Skeletal muscle satellite cell (primary cell): ENCODE measurements at regions not wholly inside any gene's neighbourhood (a gene's known extent, or its start where the extent isn't known, plus 50 kb on each side); places are given as distances from the start of the nearest gene placed in this dataset.

ENCODE experiments used
- H3K27me3 ChIP-seq: 2 replicates; pipeline ENCODE4 v1.7.0; 2013; ENCODE audit warnings: low read length; ENCODE audit not compliant: control insufficient read depth, insufficient read depth
- H3K36me3 ChIP-seq: 2 replicates; pipeline ENCODE4 v1.7.0; 2013; ENCODE audit warnings: mild to moderate bottlenecking, control low read depth, low read length; ENCODE audit not compliant: insufficient read depth
- H3K4me1 ChIP-seq: 2 replicates; pipeline ENCODE4 v1.7.0; 2013; ENCODE audit warnings: low read length; ENCODE audit not compliant: control insufficient read depth, insufficient read depth
- H3K4me2 ChIP-seq: 2 replicates; pipeline ENCODE4 v1.7.0; 2013; ENCODE audit warnings: mild to moderate bottlenecking, low read length
- H3K4me3 ChIP-seq: 2 replicates; pipeline ENCODE4 v1.7.0; 2013; ENCODE audit warnings: low read length
- H3K9ac ChIP-seq: 2 replicates; pipeline ENCODE4 v1.7.0; 2013; ENCODE audit warnings: mild to moderate bottlenecking, low read depth, low read length, moderate library complexity
- H3K9me3 ChIP-seq: replicated peaks from 2 replicates; pipeline ENCODE4 v1.7.0; 2013; ENCODE audit warnings: mild to moderate bottlenecking, control low read depth, low read length

GRCh38 chr6:103979308-103979707, 880.4 kb downstream of the HACE1 start:
- Histone ChIP-seq H3K4me3 (no peak overlapping the region), H3K4me1 (no peaks in the 10 kb centered on the region), H3K27me3 (no peaks in the 10 kb centered on the region), H3K36me3 (no peaks in the 10 kb centered on the region), H3K9ac (no peak overlapping the region), H3K9me3 (peaks cover 7% of the 10 kb centered on the region), H3K4me2 (no peak overlapping the region)

DNA sequence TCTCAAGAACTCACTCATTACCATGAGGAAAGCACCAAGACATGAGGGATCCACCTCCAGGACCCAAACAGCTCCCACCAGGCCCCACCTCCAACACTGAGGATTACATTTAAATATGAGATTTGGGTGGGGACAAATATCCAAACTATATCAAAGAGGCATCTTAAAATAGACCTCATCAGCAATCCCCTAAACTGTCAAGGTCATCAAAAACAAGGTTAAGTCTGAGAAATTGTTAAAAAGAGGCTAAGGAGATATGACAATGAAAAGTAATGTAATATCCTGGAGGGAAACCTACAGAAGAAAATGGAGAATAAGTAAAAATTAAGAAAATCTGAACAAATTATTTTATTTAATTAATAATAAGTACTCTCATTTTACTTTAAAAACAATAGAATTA, 922.3 kb downstream of the HACE1 start:
- H3K4me3 ChIP-seq: no peak overlapping the region
- no peak overlapping the region for H3K9ac ChIP-seq
- H3K4me1 ChIP-seq: no peaks in the 10 kb centered on the region
- no peaks in the 10 kb centered on the region for H3K27me3 ChIP-seq
- H3K36me3 ChIP-seq: no peaks in the 10 kb centered on the region
- H3K4me2 ChIP-seq: no peak overlapping the region
- H3K9me3 ChIP-seq: peaks cover 7% of the 10 kb centered on the region

GRCh38 chr6:103925317-103925716, 934.4 kb downstream of the HACE1 start:
- Histone ChIP-seq H3K9ac (no peak overlapping the region), H3K4me3 (no peak overlapping the region), H3K4me1 (no peaks in the 10 kb centered on the region), H3K36me3 (no peaks in the 10 kb centered on the region), H3K4me2 (no peak overlapping the region), H3K9me3 (no peaks in the 10 kb centered on the region), H3K27me3 (no peaks in the 10 kb centered on the region)

DNA sequence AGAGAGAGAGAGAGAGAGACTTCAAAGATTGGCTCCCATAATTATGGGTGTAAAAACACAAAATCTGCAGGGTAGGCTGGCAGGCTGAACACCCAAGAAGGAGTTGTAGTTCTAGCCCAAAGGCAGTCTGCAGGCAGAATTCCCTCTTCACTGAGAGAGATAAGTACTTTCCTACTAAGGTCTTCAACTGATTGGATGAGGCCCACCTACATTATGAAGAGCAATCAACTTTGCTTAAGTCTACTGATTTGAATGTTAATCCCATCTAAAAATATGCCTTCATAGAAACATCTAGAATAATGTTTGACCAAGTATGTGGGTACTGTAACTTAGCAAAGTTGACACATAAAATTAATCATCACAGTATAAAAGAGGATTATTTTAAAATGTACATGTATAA, 949.7 kb downstream of the HACE1 start:
- no peak overlapping the region for H3K9ac ChIP-seq
- H3K36me3 ChIP-seq: no peaks in the 10 kb centered on the region
- H3K4me3 ChIP-seq: no peak overlapping the region
- H3K27me3 ChIP-seq: no peaks in the 10 kb centered on the region
- H3K4me1 ChIP-seq: no peaks in the 10 kb centered on the region
- no peak overlapping the region for H3K4me2 ChIP-seq
- no peaks in the 10 kb centered on the region for H3K9me3 ChIP-seq

GRCh38 chr6:103908898-103909297, 950.8 kb downstream of the HACE1 start:
- Histone ChIP-seq H3K36me3 (no peaks in the 10 kb centered on the region), H3K4me3 (no peak overlapping the region), H3K4me1 (no peaks in the 10 kb centered on the region), H3K9ac (no peak overlapping the region), H3K27me3 (no peaks in the 10 kb centered on the region), H3K9me3 (no peaks in the 10 kb centered on the region), H3K4me2 (no peak overlapping the region)

DNA sequence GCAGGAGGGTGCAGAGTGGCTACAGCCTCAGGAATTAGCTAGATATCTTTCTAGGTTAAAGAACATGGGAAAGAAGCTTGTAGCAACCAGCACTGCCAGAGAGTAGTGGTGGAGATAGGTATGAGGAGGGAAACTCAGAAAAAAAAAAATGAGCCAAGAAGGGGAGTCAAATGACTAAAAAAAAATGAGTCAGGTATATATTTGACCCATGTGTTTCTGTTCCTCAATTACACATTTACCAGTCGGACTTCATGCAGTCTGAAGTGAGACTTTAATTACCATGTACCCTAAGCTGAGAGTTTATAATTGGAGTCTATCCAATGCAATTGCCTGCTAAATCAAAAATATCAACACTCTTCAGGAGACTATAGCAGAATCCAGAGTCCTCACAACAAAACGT, 964.6 kb downstream of the HACE1 start:
- Histone ChIP-seq H3K9ac (no peak overlapping the region), H3K4me3 (no peak overlapping the region), H3K9me3 (no peaks in the 10 kb centered on the region), H3K4me1 (no peaks in the 10 kb centered on the region), H3K36me3 (no peaks in the 10 kb centered on the region), H3K4me2 (no peak overlapping the region), H3K27me3 (no peaks in the 10 kb centered on the region)

GRCh38 chr6:103893141-103893581, 966.6 kb downstream of the HACE1 start:
- H3K27me3 ChIP-seq: no peaks in the 10 kb centered on the region
- H3K4me2 ChIP-seq: no peak overlapping the region
- no peak overlapping the region for H3K9ac ChIP-seq
- H3K4me1 ChIP-seq: no peaks in the 10 kb centered on the region
- no peaks in the 10 kb centered on the region for H3K36me3 ChIP-seq
- no peaks in the 10 kb centered on the region for H3K9me3 ChIP-seq
- no peak overlapping the region for H3K4me3 ChIP-seq

GRCh38 chr6:103886951-103887350, 972.8 kb downstream of the HACE1 start:
- H3K36me3 ChIP-seq: no peaks in the 10 kb centered on the region
- H3K9ac ChIP-seq: no peak overlapping the region
- peaks cover 4% of the 10 kb centered on the region for H3K9me3 ChIP-seq
- no peak overlapping the region for H3K4me2 ChIP-seq
- H3K4me3 ChIP-seq: no peak overlapping the region
- H3K27me3 ChIP-seq: no peaks in the 10 kb centered on the region
- H3K4me1 ChIP-seq: no peaks in the 10 kb centered on the region

- H3K27me3 ChIP-seq: no peaks in the 10 kb centered on the region
- no peak overlapping the region for H3K4me3 ChIP-seq
- H3K4me1 ChIP-seq: no peaks in the 10 kb centered on the region
- H3K36me3 ChIP-seq: no peaks in the 10 kb centered on the region
- no peak overlapping the region for H3K9ac ChIP-seq
- no peak overlapping the region for H3K4me2 ChIP-seq
- H3K9me3 ChIP-seq: peaks cover 4% of the 10 kb centered on the region
These were observed 974.3 kb downstream of the HACE1 start for GRCh38 chr6:103885446-103885845.

DNA sequence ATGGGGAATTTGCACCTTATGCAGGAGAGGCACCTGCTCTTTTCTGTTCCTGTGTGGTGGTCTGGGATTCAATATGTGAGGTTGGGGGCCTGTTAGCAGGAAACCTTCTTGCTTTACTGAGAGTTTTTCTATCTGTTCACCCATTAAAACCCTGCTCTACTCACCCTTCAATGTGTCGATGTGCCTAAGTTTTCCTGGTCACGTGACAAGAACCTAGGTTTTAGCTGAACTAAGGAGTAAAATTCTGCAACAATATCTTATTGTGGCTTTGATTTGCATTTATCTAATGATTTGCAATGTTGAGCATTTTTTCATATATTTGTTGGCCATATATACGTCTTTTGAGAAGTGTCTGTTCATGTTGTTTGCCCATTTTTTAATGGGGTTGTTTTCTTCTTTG, 979.9 kb downstream of the HACE1 start:
- H3K4me3 ChIP-seq: no peak overlapping the region
- H3K4me1 ChIP-seq: no peaks in the 10 kb centered on the region
- no peak overlapping the region for H3K4me2 ChIP-seq
- no peaks in the 10 kb centered on the region for H3K36me3 ChIP-seq
- no peak overlapping the region for H3K9ac ChIP-seq
- peaks cover 7% of the 10 kb centered on the region for H3K9me3 ChIP-seq
- H3K27me3 ChIP-seq: no peaks in the 10 kb centered on the region

DNA sequence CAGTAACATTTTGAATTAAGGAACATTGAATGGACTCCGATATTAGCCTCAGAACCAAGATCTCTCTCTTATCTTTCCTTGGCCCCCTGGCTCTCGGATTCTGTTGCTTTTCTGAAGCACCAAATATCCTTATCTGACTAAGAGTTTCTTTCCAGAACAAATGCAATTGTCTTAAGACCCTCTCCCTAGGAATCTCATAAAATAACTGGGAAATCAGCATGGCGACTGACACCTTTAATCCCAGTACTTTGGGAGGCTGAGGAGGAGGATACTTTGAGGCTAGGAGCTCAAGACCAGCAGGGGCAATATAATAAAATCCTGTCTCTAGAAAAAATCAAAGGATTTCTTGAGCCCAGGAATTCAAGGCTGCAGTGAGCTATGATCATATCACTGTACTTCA, 984.5 kb downstream of the HACE1 start:
- Histone ChIP-seq H3K4me2 (no peak overlapping the region), H3K9me3 (peaks cover 3% of the 10 kb centered on the region), H3K36me3 (no peaks in the 10 kb centered on the region), H3K4me3 (no peak overlapping the region), H3K27me3 (no peaks in the 10 kb centered on the region), H3K9ac (no peak overlapping the region), H3K4me1 (no peaks in the 10 kb centered on the region)

GRCh38 chr6:103874575-103874974, 985.1 kb downstream of the HACE1 start:
- Histone ChIP-seq H3K27me3 (no peaks in the 10 kb centered on the region), H3K36me3 (no peaks in the 10 kb centered on the region), H3K9ac (no peak overlapping the region), H3K9me3 (peaks cover under 1% of the 10 kb centered on the region), H3K4me2 (no peak overlapping the region), H3K4me1 (no peaks in the 10 kb centered on the region), H3K4me3 (no peak overlapping the region)
